C1 segment of cervical spinal cord (tissue), 14 donors: ENCODE measurements at regions not wholly inside any gene's neighbourhood (a gene's known extent, or its start where the extent isn't known, plus 50 kb on each side); places are given as distances from the start of the nearest gene placed in this dataset.
A peak's percentile ranks its signal among the peaks of the same experiment; 100 is the strongest.

Experiments used
- DNase-seq, 14 donors: peaks; one replicate each; lab custom pipeline; 2025; lab: John Stamatoyannopoulos, UW

- DNase-seq: no peak
Observed at GRCh38 chr13:40288259-40288658, 378.2 kb downstream of the FOXO1 start.

GRCh38 chr13:40290758-40291157 is 375.7 kb downstream of the FOXO1 start:
- DNase-seq: no peak

GRCh38 chr13:40292108-40292507 is 374.3 kb downstream of the FOXO1 start:
- DNase-seq: no peak

GRCh38 chr13:40292536-40292935 is 373.9 kb downstream of the FOXO1 start:
- DNase-seq: no peak

GRCh38 chr13:40302351-40302750 is 364.1 kb downstream of the FOXO1 start:
- DNase-seq: no peak

- no peak for DNase-seq
Observed at GRCh38 chr13:40304391-40304790, 362.1 kb downstream of the FOXO1 start.

- no peak for DNase-seq
Observed at GRCh38 chr13:40306817-40307216, 359.6 kb downstream of the FOXO1 start.

GRCh38 chr13:40309881-40310280 is 356.6 kb downstream of the FOXO1 start:
- DNase-seq: no peak

GRCh38 chr13:40311356-40312101 is 354.9 kb downstream of the FOXO1 start:
- no peak for DNase-seq

GRCh38 chr13:40313269-40314200 is 352.9 kb downstream of the FOXO1 start:
- DNase-seq: no peak

GRCh38 chr13:40315416-40316064 is 350.9 kb downstream of the FOXO1 start:
- DNase-seq: no peak

GRCh38 chr13:40316301-40316700 is 350.1 kb downstream of the FOXO1 start:
- no peak for DNase-seq

GRCh38 chr13:40317980-40318327 is 348.5 kb downstream of the FOXO1 start:
- DNase-seq: no peak

GRCh38 chr13:40318366-40318765 is 348.1 kb downstream of the FOXO1 start:
- DNase-seq: peak in 2 of 14 donors; percentile 9 to 15

GRCh38 chr13:40319699-40320579 is 346.5 kb downstream of the FOXO1 start:
- DNase-seq: no peak

GRCh38 chr13:40328091-40328490 is 338.4 kb downstream of the FOXO1 start:
- no peak for DNase-seq

- no peak for DNase-seq
Observed at GRCh38 chr13:40329781-40330485, 336.5 kb downstream of the FOXO1 start.

- no peak for DNase-seq
Observed at GRCh38 chr13:40330950-40331349, 335.5 kb downstream of the FOXO1 start.

- no peak for DNase-seq
Observed at GRCh38 chr13:40331802-40332201, 334.6 kb downstream of the FOXO1 start.

- DNase-seq: no peak
Observed at GRCh38 chr13:40333226-40333625, 333.2 kb downstream of the FOXO1 start.

- no peak for DNase-seq
Observed at GRCh38 chr13:40334031-40334430, 332.4 kb downstream of the FOXO1 start.
